HG03520 (cell line): ENCODE measurements at regions not wholly inside any gene's neighbourhood (a gene's known extent, or its start where the extent isn't known, plus 50 kb on each side); places are given as distances from the start of the nearest gene placed in this dataset.
A peak's percentile ranks its signal among the peaks of the same experiment; 100 is the strongest.

Source experiments
- ATAC-seq: cut with Tn5 transposase; IDR thresholded peaks from one replicate; pipeline ENCODE4 v1.9.1; 2021; ENCODE audit warnings: mild to moderate bottlenecking, moderate library complexity; ENCODE audit not compliant: unreplicated experiment

GRCh38 chr12:93042283-93042682, 113.2 kb upstream of the EEA1 start:
- no peak for ATAC-seq

- ATAC-seq = no peak
Observed at GRCh38 chr12:93042684-93043083, 113.6 kb upstream of the EEA1 start.

GRCh38 chr12:93043192-93043876, 114.2 kb upstream of the EEA1 start:
- no peak for ATAC-seq

- no peak for ATAC-seq
Observed at GRCh38 chr12:93043877-93044209, 114.7 kb upstream of the EEA1 start.

GRCh38 chr12:93047118-93047517, 118.0 kb upstream of the EEA1 start:
- no peak for ATAC-seq

- ATAC-seq = no peak
Observed at GRCh38 chr12:93048656-93049055, 119.6 kb upstream of the EEA1 start.

GRCh38 chr12:93050026-93050747, 121.1 kb upstream of the EEA1 start:
- no peak for ATAC-seq

- ATAC-seq = no peak
Observed at GRCh38 chr12:93050748-93051081, 121.6 kb upstream of the EEA1 start.

- ATAC-seq = no peak
Observed at GRCh38 chr12:93054021-93054420, 124.9 kb upstream of the EEA1 start.

GRCh38 chr12:93055221-93055620, 126.1 kb upstream of the EEA1 start:
- ATAC-seq = no peak

- ATAC-seq = no peak
Observed at GRCh38 chr12:93056971-93057535, 128.0 kb upstream of the EEA1 start.

- ATAC-seq = no peak
Observed at GRCh38 chr12:93058280-93058679, 129.2 kb upstream of the EEA1 start.

- no peak for ATAC-seq
Observed at GRCh38 chr12:93059288-93059687, 130.2 kb upstream of the EEA1 start.

- peak; percentile 99 for ATAC-seq
Observed at GRCh38 chr12:93059925-93060665, 131.0 kb upstream of the EEA1 start.

GRCh38 chr12:93060666-93061472, 131.8 kb upstream of the EEA1 start:
- peak; percentile 6 for ATAC-seq

GRCh38 chr12:93061473-93062419, 132.7 kb upstream of the EEA1 start:
- no peak for ATAC-seq

- no peak for ATAC-seq
Observed at GRCh38 chr12:93065896-93066295, 136.8 kb upstream of the EEA1 start.

- ATAC-seq = no peak
Observed at GRCh38 chr12:93072340-93072739, 143.2 kb upstream of the EEA1 start.

GRCh38 chr12:93073324-93073723, 144.2 kb upstream of the EEA1 start:
- no peak for ATAC-seq

- ATAC-seq = no peak
Observed at GRCh38 chr12:93078059-93078458, 149.0 kb upstream of the EEA1 start.
